GM08714 (cell line): ENCODE measurements at regions not wholly inside any gene's neighbourhood (a gene's known extent, or its start where the extent isn't known, plus 50 kb on each side); places are given as distances from the start of the nearest gene placed in this dataset.

Experiments
- H3K4me3 ChIP-seq: fragments of 200-500 bp; sonication (Bioruptor generic); 2 replicates; pipeline ENCODE4 v1.5.1; 2014; ENCODE audit warnings: mild to moderate bottlenecking, low read length, inconsistent platforms
- ZNF274 ChIP-seq: IDR thresholded peaks from 2 replicates; pipeline ENCODE4 v1.6.1; 2012; ENCODE audit warnings: mild to moderate bottlenecking, low read depth, low read length

DNA sequence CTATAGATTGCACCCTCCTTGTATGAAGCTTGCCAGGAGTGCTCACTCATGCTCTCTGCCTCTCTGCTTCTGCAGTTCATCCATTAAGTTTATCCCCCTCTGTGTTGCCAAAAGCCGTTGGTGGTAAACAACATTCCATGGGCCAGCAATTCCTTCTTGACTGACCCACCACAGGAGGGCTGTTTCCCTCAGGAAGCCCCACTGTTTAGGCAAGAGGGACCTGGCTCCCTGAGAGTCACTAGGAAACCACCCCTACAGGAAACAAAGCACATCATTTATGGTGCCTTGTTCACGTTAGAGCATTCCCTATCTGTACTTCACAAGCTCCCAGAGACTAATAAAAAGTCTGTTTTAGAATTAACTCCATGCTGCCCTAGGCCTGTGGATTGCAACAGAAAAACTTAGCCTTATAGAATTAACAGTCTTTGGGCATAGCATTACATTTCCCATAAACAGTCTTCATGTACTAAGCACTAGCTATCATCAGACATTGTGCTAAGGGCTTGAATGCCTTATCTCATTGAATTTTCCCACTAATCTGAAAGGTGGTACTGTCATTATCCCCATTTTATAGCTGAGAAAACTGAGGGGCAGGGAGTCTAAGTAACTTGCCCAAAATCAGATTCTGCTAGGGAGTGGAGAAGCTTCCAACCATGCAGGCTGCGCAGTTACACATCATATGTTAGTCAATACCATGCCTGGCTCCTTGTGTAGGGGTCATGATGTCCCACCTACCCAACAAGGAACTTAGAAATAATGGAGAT, 149.9 kb downstream of the SHQ1 start:
- TF ChIP-seq ZNF274 = no peak
- H3K4me3 ChIP-seq = no peak overlapping the region

DNA sequence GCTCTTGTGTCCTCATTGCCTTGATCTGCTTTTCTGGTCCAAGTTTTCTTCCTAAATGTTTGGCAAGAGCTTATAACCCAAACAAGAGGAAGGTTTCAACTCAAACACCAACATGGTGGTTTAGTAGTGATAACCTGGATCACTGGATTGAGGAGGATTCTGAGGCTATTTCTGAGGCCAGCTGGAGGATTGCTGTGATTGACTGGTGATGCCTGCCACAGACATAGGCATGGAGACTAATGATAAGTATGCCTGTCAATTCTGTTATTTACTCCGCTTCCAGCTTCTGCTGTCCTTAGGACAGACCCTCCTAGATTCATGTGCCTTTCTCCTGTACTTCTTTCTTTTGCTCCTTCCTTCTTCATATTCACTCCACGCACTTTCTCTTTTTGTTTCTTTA, 150.5 kb downstream of the SHQ1 start:
- TF ChIP-seq ZNF274 = no peak
- H3K4me3 ChIP-seq = no peak overlapping the region

DNA sequence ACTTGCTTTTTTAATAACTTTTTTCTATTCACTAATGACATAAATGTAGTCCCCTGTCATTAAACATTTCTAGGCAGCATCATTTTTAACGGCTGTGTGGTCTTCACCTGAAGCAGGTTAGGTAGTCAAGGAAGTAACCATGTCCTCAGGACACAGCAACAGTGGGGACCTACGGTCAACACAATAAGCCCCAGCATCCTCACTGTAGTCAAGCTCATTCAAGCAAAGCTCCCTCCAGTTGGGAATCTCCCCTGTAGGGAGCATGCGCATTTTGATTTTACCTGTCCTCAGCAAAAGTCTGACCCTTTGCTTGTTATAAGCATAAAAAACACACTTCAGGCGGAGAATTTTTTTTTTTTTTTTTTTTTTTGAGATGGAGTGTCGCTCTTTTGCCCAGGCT, 151.4 kb downstream of the SHQ1 start:
- TF ChIP-seq ZNF274 = no peak

DNA sequence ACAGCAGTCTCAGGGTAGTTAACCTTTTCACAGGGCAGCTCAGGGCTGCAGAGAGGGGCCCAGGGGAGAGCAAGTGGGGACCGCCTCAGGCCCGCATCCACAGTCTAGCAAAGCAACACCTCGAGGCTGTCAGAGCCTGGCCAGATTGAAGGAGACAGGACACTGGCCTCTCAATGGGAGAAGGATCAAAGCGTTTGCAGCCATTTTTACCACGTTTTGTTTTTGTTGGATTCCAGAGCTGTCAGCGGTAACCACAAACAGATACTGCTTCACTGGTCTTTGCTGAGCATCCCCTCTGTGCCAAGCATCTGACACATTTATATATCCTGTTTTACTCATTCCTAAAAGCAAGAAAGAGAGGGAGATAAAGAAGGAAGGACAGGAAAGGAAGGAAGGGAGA, 153.8 kb downstream of the SHQ1 start:
- TF ChIP-seq ZNF274 = no peak

More for the DNA sequence above, 151.4 kb downstream of the SHQ1 start:
- H3K4me3 ChIP-seq = no peak overlapping the region

DNA sequence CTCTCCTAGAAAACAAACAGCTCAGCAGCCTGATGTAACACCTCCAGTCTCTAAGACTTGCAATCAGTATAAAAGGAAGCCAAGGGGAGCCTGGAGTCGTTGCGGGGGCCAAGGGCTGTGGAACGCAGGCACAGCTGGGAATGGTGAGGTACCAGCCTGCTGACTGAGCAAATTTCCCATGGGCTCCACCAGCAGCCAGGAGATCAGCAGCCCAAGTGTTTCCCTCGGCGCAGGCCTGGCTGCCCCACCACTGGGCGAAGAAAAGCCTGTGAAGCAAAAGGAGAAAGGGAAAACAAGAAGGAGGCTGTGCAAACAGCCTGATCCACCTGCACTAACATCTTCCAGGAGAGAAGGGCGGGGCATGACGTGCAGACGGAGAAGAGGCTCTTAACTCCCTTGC, 155.3 kb downstream of the SHQ1 start:
- H3K4me3 ChIP-seq = no peak overlapping the region
- TF ChIP-seq ZNF274 = no peak

More for the DNA sequence above, 153.8 kb downstream of the SHQ1 start:
- H3K4me3 ChIP-seq = no peak overlapping the region

DNA sequence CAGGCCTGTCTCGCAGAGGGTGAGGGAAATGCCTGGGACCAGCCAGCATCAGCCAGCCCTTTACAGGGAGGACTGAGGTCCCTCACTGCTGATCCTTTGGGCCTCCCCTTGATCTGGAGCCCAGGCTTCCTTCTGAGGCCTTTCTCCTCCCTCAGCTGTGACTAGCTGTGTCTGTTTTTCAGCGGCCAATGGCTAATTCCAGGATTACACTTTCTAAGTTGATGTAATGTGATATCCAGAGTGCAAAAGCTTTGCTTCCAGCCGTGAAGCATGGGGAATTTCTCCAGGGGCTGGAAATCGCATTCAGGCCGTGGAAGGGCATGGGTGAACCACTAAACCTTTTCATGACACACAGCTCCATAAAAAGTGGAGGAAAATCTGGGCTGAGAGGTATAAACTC, 157.6 kb downstream of the SHQ1 start:
- H3K4me3 ChIP-seq = no peak overlapping the region
- TF ChIP-seq ZNF274 = no peak

DNA sequence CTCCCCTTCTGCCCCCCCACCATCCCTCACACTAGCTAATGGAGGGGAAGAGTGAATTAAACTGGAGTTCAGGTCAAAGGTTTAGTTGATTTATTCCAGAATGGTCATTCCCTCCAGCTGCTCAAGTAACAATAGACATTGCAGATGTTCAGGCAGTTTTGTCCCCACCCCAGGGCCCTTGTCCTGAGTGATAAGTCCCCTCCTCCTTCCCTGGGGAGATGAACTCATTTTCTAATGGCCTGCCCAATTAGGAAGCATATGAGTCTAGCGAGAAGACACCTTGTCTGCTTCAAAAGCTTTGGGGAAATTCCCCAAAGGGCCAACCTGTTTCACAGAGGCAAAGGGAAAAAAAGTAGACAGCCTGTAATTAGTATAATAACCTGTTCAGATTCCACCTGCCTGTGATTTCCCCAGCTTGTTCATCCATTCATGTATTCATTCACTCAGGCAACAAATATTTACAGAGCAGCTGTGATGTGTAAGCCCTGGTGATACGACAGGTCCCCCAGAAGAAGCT, 165.3 kb downstream of the SHQ1 start:
- no peak overlapping the region for H3K4me3 ChIP-seq
- TF ChIP-seq ZNF274 = no peak

DNA sequence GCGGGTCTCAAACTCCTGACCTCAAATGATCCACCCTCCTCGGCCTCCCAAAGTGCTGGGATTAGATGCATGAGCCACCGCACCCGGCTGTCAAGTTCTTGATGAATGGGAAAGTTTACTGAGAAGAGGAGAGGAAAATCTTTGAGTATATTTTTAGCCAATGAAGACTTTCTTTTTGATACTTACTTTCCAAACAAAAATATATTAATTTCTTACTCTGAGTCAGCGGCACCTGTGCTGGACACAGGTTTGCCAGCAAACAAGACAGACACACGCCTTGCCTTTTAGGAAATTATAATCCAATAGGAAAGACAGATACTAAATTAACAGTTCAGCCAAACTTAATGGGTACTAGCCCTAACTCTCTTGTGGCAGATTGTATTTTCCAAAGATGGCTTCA, 166.6 kb downstream of the SHQ1 start:
- no peak overlapping the region for H3K4me3 ChIP-seq
- TF ChIP-seq ZNF274 = no peak

DNA sequence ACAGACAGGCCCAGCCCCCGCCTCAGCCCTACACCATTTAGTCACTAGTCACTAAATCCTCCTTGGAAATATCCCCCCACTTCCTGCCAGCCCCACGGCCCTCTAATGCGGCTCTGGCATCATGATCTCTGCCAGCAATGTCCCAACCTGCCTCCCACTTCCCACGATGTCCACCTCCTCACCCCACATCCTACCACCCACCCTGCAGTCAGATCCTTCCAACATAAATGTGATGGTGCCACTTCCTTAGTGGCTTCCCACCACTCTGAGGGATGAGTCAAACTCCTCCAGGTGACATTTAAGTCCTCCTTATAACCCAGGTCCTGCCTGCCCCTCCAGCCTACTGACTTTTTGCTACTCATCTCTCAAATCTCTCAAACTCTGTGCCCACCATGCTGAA, 167.5 kb downstream of the SHQ1 start:
- H3K4me3 ChIP-seq = no peak overlapping the region
- TF ChIP-seq ZNF274 = no peak

DNA sequence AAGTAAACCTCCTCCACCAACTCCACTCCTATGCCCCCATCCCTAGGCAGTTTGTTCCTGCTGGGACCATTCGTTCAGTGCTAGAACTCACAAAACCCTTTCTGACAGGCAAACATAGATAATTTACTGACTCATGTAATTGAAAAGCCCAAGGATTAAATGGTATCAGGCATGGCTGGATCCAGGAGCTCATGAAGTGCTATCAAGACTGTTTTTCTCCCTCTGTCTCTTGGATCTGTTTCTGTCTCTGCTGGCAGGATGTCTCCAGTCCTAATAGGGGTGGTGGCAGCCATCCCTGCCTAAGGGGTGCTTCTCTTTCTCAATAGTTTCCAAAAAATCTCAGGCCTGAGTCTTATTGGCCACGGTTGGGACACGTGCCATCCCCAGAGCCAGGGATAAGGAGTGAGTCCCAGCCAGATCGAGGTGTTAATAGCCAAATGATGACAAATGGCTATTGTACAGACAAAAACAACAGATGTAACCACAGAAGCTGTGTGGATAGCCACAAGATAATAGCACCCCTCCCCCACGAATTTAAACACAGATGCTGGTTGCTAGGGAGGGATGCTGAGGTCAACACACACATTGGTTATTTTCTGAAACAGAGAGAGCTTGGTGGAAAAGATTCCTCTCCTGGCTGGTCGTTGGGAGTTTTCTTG, 168.6 kb downstream of the SHQ1 start:
- TF ChIP-seq ZNF274 = no peak
- H3K4me3 ChIP-seq = no peak overlapping the region

DNA sequence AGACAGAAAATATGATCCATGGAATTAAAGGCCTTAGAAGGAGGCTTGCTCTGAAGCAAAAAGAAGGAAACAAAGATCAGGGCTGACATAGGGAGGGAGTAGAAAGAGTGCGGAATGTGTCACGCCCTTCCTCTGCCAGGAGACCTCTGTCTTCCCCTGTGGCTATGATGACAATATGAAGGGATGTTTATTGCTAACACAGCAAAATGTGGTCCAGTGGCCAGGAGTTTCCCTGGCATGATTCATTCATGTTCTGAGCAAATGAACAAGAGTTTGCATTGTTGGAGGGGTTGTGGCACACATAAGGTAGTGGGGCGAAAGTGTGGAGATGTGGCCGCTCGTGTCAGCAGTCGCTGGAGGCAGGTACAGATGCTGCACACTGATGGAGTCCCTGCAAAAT, 169.4 kb downstream of the SHQ1 start:
- TF ChIP-seq ZNF274 = no peak
- H3K4me3 ChIP-seq = no peak overlapping the region

DNA sequence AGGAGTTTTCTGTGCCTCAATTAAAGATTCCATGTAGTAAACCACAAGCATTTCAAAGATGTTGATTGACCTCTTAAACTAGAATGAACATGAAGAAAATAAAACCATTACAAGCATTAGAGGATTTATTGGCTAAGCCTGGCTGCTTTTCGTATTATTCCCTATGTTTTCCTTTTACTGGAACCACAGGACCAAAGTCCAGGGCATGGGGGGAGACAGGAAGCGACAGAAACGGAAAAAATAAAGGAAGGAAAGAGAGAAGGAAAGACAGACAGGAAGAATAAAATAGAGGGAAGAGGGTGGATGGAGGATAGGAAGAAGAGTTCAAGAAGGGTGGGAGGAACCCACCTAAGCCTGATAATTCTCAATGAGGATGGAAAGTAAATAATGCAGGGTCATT, 169.9 kb downstream of the SHQ1 start:
- H3K4me3 ChIP-seq = no peak overlapping the region
- no peak for TF ChIP-seq ZNF274

DNA sequence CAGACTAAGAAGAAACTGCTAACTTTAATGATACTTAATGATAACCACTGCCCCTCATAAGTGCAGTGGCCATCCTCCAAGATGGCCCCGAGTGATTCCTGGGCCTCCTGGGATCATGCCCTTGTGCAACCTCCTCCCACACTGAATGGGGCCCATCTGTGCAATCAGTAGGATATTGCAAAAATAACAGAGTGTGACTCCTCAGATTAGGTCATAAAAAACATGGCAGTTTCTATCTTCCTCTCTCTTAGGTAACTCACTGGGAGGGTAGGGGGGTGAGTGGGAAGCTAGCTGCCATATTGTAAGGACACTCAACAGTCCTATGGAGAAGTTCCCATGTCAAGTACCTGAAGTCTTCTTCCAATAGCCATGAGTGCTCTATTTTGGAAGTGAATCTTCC, 173.0 kb downstream of the SHQ1 start:
- no peak for TF ChIP-seq ZNF274

DNA sequence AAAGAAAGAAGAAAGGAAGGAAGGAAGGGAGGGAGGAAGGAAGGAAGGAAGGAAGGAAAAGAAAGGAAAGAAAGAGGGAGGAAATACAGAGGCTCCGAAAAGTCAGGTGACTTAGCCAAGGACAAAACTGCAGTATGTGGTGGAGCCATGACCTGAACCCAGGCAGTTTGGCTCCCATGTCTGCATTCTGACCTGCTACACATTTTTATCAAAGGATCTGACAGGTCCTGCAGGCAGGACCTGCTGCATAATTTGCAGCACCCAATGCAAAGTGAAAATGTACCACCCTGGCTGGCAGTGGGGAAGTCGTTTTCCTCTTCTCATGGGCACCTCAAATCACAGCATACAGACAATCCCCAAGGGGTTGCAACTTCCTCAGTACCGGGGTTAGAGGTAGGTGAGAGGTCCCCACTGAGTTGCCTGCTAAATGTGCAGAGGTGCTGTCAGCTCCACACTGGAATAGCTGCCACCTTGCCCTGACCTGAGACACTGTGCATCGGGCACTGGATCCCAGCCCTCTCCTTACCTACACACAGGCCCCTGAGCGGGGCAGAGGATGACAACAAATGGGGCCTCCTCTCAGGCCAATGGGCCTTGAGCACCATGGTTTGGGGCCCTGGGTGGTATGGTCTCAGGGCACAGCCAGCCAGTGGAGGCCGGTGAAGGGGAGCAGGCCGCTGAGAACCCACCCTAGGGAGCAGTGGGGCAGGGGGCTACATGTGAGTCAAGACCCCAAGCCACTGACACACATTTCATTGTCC, 175.1 kb downstream of the SHQ1 start:
- no peak overlapping the region for H3K4me3 ChIP-seq
- no peak for TF ChIP-seq ZNF274

More for the DNA sequence above, 173.0 kb downstream of the SHQ1 start:
- no peak overlapping the region for H3K4me3 ChIP-seq
